ENCODE measurements at regions not wholly inside any gene's neighbourhood (a gene's known extent, or its start where the extent isn't known, plus 50 kb on each side); places are given as distances from the start of the nearest gene placed in this dataset.

- no peak for TF ChIP-seq CTCF (IDR thresholded peaks at IDR 0.05; ENCODE audit: low read length)
- no peak for TF ChIP-seq EZH2 (optimal IDR thresholded peaks at IDR 0.05; ENCODE audit: low read depth, low read length)
- no peak for TF ChIP-seq EZH2phosphoT487 (IDR thresholded peaks at IDR 0.05; ENCODE audit: low read length)
Observed at GRCh38 chr3:24641628-24642027, 147.0 kb upstream of the THRB start.
